Right atrium auricular region (tissue), 2 donors: ENCODE measurements at regions not wholly inside any gene's neighbourhood (a gene's known extent, or its start where the extent isn't known, plus 50 kb on each side); places are given as distances from the start of the nearest gene placed in this dataset.
A peak's percentile ranks its signal among the peaks of the same experiment; 100 is the strongest.

Experiments used
- DNase-seq: peaks from one replicate; pipeline ENCODE4 v3.0.0-alpha.2; 2019; ENCODE audit warnings: low spot score
- H3K27ac ChIP-seq, 2 donors: fragments of 200-600 bp; sonication (generic); 1 replicate in 1 of 2; 2 replicates in 1 of 2; pipeline ENCODE4 v1.5.1; 2016 to 2019
- H3K27me3 ChIP-seq, 2 donors: fragments of 200-600 bp; sonication (generic); one replicate each; pipeline versions ENCODE4 v1.5.1 to v1.6.0; 2017 to 2019
- H3K36me3 ChIP-seq: fragments of 200-600 bp; sonication (generic); one replicate; pipeline ENCODE4 v1.5.1; 2016
- H3K4me1 ChIP-seq, 2 donors: fragments of 200-600 bp; sonication (generic); one replicate each; pipeline versions ENCODE4 v1.5.1 to v1.6.0; 2017 to 2019
- H3K4me3 ChIP-seq, 2 donors: fragments of 200-600 bp; sonication (generic); 1 replicate in 1 of 2; 2 replicates in 1 of 2; pipeline ENCODE4 v1.5.1; 2017 to 2019; ENCODE audit warnings: mild to moderate bottlenecking in 1 of 2, moderate library complexity in 1 of 2
- H3K9me3 ChIP-seq, 2 donors: fragments of 200-600 bp; sonication (generic); one replicate each; pipeline ENCODE4 v1.5.1; 2019
- TF ChIP-seq, protein P1 (sequence below), 2 donors: fragments of 200-600 bp; sonication (generic); IDR thresholded peaks; one replicate each; pipeline ENCODE4 v1.5.1; 2019; ENCODE audit warnings: antibody characterized with exemption in 2 of 2

DNA sequence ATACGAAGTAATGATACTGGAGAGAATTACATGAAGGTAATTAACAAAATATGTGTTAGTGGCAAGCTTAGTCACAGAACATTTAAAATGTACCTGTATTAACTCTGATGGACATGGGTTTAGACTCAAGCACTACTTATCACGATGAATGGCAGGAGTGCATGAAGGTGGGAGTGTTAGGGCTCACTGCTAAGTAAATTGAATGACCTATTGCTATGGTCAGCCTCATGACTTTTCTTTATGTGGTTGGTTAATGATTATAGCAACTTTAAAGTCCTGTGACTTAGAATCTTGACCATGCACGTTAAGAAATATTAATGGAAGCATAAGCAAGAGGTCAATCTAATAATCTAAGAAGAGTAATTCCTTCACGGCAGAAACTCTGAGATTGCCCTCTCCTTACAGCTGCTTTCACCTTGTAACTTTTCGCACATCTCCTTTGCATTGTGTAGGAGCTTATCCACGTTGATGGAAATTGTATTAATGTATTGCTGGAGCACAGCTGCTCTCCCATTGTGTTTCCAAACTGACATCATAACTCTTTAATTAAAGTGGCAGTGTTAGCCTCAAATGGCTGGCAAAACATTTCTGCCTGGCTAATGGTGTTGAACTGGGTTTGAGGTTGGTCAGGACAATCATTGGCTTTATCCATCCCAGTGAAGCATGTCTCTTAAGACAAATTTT, 114.5 kb downstream of the RXFP2 start:
- Histone ChIP-seq H3K9me3 (no peaks in the 10 kb centered on the region), H3K36me3 (no peaks in the 10 kb centered on the region), H3K4me1 (peaks cover 0 to 14% of the 10 kb centered on the region in 2 donors), H3K27ac (no peak overlapping the region), H3K27me3 (no peaks in the 10 kb centered on the region), H3K4me3 (no peak overlapping the region)
- DNase-seq = no peak
- TF ChIP-seq, protein P1, sequence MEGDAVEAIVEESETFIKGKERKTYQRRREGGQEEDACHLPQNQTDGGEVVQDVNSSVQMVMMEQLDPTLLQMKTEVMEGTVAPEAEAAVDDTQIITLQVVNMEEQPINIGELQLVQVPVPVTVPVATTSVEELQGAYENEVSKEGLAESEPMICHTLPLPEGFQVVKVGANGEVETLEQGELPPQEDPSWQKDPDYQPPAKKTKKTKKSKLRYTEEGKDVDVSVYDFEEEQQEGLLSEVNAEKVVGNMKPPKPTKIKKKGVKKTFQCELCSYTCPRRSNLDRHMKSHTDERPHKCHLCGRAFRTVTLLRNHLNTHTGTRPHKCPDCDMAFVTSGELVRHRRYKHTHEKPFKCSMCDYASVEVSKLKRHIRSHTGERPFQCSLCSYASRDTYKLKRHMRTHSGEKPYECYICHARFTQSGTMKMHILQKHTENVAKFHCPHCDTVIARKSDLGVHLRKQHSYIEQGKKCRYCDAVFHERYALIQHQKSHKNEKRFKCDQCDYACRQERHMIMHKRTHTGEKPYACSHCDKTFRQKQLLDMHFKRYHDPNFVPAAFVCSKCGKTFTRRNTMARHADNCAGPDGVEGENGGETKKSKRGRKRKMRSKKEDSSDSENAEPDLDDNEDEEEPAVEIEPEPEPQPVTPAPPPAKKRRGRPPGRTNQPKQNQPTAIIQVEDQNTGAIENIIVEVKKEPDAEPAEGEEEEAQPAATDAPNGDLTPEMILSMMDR (IDR thresholded peaks at IDR 0.05) = no peak

DNA sequence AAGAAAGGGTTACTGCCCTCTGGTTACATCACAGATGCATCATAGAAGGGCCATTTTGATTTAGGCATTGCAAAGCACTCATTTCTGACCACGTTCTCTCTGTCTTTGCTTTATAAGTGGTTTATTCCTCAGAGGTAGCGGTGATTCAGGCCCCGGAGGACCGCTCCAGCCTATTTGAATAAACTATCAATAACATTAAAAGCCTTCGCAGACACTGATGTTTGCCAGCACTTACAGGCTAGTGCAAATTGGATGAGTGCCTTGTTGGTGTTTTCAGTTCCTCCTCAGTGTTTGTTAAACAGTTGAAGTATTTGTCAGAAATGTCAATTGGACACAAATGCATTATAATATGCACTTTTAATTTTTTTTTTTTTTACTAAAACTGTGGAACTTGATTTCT, 120.2 kb downstream of the RXFP2 start:
- Histone ChIP-seq H3K36me3 (no peaks in the 10 kb centered on the region), H3K4me3 (no peak overlapping the region), H3K27ac (peak overlapping the region; percentile 41 to 66), H3K4me1 (peaks cover 0 to 22% of the 10 kb centered on the region in 2 donors), H3K27me3 (no peaks in the 10 kb centered on the region), H3K9me3 (no peaks in the 10 kb centered on the region)
- TF ChIP-seq, protein P1 (IDR thresholded peaks at IDR 0.05) = no peak
- no peak for DNase-seq

DNA sequence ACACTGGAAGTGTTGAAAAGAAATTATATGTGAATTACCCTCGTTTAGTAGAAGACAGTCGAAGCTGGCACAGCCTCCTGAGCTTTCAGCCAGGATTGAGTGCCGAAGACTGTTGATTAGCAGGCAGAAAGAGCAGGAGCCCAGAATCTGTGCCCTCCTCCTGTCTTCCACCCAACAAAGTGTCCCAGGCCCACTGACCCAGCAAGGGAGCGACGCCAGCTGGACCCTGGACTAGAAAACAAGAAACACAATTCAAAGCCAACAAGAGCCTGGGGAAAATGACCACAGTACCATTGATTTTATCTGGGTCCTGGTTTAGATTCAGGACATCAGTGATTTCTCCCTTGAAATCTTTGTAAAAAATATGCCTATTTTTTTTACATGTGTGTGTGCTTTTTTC, 120.7 kb downstream of the RXFP2 start:
- H3K4me3 ChIP-seq = no peak overlapping the region
- TF ChIP-seq, protein P1 (IDR thresholded peaks at IDR 0.05) = no peak
- no peaks in the 10 kb centered on the region for H3K9me3 ChIP-seq
- no peak for DNase-seq
- H3K27ac ChIP-seq = peak overlapping the region; percentile 41 to 66
- H3K36me3 ChIP-seq = no peaks in the 10 kb centered on the region
- H3K27me3 ChIP-seq = no peaks in the 10 kb centered on the region
- H3K4me1 ChIP-seq = peaks cover 0 to 22% of the 10 kb centered on the region in 2 donors

DNA sequence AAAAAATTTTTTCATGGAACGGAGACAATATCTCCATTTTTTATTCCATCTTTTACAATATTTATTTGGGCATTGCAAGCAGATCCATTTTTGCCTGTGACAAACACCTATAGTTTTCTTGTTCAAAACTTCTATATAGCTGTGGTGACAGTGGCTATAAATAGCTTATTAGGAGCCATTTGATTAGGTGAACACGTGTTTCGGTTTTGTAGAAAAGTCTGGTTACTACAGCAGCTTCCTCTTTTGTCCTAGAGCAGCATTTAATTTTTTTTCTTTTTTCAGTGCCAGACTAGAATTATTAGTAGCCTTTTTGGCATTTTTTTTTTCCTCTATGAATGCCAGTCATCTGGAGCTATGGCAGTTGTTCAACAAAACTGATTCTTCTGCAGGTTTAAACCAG, 123.5 kb downstream of the RXFP2 start:
- Histone ChIP-seq H3K27me3 (no peaks in the 10 kb centered on the region), H3K4me1 (peaks cover 0 to 22% of the 10 kb centered on the region in 2 donors), H3K9me3 (no peaks in the 10 kb centered on the region), H3K4me3 (no peak overlapping the region), H3K36me3 (no peaks in the 10 kb centered on the region), H3K27ac (no peak overlapping the region)
- TF ChIP-seq, protein P1 (IDR thresholded peaks at IDR 0.05) = no peak
- no peak for DNase-seq

DNA sequence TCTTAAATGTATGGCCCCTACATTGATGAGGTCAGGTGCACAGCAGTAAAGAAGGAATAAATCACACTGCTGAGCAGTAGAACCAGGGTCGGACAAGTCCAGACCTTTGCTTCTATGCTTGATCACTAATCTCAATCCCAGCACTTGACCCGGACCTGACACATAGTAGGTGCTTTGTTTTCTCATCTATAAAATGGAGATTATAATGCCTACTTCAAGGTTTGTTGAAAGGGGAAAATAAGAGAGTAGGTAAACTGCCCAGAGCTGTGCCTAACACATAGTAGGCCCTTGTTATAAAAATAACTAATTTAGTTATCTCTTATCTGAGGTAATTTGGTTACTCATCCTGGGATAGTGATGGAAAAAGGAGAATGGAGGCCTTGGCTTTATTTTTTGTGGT, 125.0 kb downstream of the RXFP2 start:
- Histone ChIP-seq H3K27me3 (no peaks in the 10 kb centered on the region), H3K4me1 (peaks cover 0 to 17% of the 10 kb centered on the region in 2 donors), H3K36me3 (no peaks in the 10 kb centered on the region), H3K4me3 (no peak overlapping the region), H3K27ac (no peak overlapping the region), H3K9me3 (no peaks in the 10 kb centered on the region)
- TF ChIP-seq, protein P1 (IDR thresholded peaks at IDR 0.05) = no peak
- DNase-seq = no peak

DNA sequence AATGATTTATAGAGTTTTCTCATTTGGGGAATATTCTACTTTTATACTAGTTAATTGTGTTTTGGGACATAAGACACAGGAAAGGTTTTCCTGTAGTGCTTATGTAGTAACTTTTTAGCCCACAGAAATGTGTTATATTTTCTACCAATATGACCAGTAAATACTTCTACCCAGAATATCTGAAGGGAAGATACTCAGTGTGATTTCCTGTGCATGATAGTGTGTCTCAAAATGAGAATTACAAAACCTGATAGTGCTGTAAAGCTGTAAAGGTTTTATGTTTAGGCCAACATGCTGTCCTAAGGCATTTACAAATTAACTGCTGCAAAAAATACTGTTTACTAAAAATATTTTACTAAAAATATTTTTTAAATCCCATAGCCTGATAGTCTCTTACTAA, 126.8 kb downstream of the RXFP2 start:
- Histone ChIP-seq H3K36me3 (no peaks in the 10 kb centered on the region), H3K4me1 (peaks cover 0 to 4% of the 10 kb centered on the region in 2 donors), H3K27me3 (no peaks in the 10 kb centered on the region), H3K27ac (no peak overlapping the region), H3K9me3 (no peaks in the 10 kb centered on the region), H3K4me3 (no peak overlapping the region)
- TF ChIP-seq, protein P1 (IDR thresholded peaks at IDR 0.05) = no peak
- no peak for DNase-seq
